Endothelial cell of umbilical vein (primary cell): ENCODE measurements at regions not wholly inside any gene's neighbourhood (a gene's known extent, or its start where the extent isn't known, plus 50 kb on each side); places are given as distances from the start of the nearest gene placed in this dataset.

Source experiments
- BruUV-seq: library from RNA; stranded (reverse); fragments of 400-500 nt; replicated peaks from 2 replicates; lab custom pipeline; 2021; lab: Mats Ljungman, UMichigan
- CTCF ChIA-PET: fragments of 300-600, 350-600 bp; sonication (Branson Sonifier 250); formaldehyde crosslinking; loops from one replicate; lab custom pipeline; 2021; ENCODE audit warnings: antibody characterized with exemption, inconsistent platforms; lab: Charles Lee
- POLR2A ChIA-PET: fragments of 300-600, 350-600 bp; sonication (Branson Sonifier 250); formaldehyde crosslinking; loops from one replicate; lab custom pipeline; 2021; ENCODE audit warnings: antibody characterized with exemption, inconsistent platforms; lab: Charles Lee
- DNase-seq: peaks from one replicate; pipeline ENCODE4 v3.0.0-alpha.2; 2011; ENCODE audit warnings: low read depth, low spot score
- FAIRE-seq: peaks from 2 replicates; lab custom pipeline; 2011; peaks lifted over from hg19 to GRCh38; lab: Jason Lieb, UNC
- H2AFZ ChIP-seq: 2 replicates; pipeline ENCODE4 v1.6.0; 2012; ENCODE audit warnings: low read depth, low read length, control low read depth, inconsistent platforms
- H3K27ac ChIP-seq: 2 replicates; pipeline ENCODE4 v1.5.1; 2011; ENCODE audit warnings: low read depth, mild to moderate bottlenecking, control low read depth, low read length, moderate library complexity; ENCODE audit not compliant: insufficient read depth
- H3K27me3 ChIP-seq, 2 experiments: 2 replicates each; pipeline versions ENCODE4 v1.6.0 to v1.6.1; 2011; ENCODE audit warnings: low read length in 2 of 2, mixed read lengths in 1 of 2; ENCODE audit not compliant: control insufficient read depth in 2 of 2, insufficient read depth in 2 of 2
- H3K36me3 ChIP-seq, 2 experiments: 2 replicates in 1 of 2; 3 replicates in 1 of 2; pipeline ENCODE4 v1.5.1; 2011; ENCODE audit warnings: low read length in 2 of 2, mild to moderate bottlenecking in 1 of 2, moderate library complexity in 1 of 2; ENCODE audit not compliant: control insufficient read depth in 2 of 2, insufficient read depth in 2 of 2; ENCODE audit errors: extremely low read depth in 1 of 2
- H3K4me1 ChIP-seq: 3 replicates; pipeline ENCODE4 v1.5.1; 2011; ENCODE audit warnings: mild to moderate bottlenecking, low read length; ENCODE audit not compliant: control insufficient read depth, insufficient read depth; ENCODE audit errors: extremely low read depth
- H3K4me2 ChIP-seq: 2 replicates; pipeline ENCODE4 v1.6.1; 2011; ENCODE audit warnings: low read length, control low read depth, mixed read lengths; ENCODE audit not compliant: insufficient read depth
- H3K4me3 ChIP-seq, 3 experiments: fragments of 200-600 bp in 1 of 3; sonication (generic), shearing (Covaris generic) in 1 of 3; replicated peaks in 1 of 3; 2 replicates each; pipeline ENCODE4 v1.5.1; 2011 to 2016; ENCODE audit warnings: control low read depth in 3 of 3, low read length in 3 of 3, mild to moderate bottlenecking in 2 of 3, inconsistent platforms in 1 of 3, low read depth in 1 of 3, moderate library complexity in 1 of 3; ENCODE audit not compliant: insufficient read depth in 1 of 3
- H3K79me2 ChIP-seq: 2 replicates; pipeline ENCODE4 v1.6.0; 2012; ENCODE audit warnings: low read length, inconsistent platforms; ENCODE audit not compliant: control insufficient read depth, insufficient read depth
- H3K9ac ChIP-seq: replicated peaks from 2 replicates; pipeline ENCODE3; 2011; ENCODE audit warnings: low read length, control low read depth; ENCODE audit not compliant: insufficient read depth; ENCODE audit errors: extremely low read depth
- H3K9me1 ChIP-seq: replicated peaks from 3 replicates; pipeline ENCODE4 v1.6.0; 2011; ENCODE audit warnings: mild to moderate bottlenecking, low read length; ENCODE audit not compliant: control insufficient read depth, insufficient read depth; ENCODE audit errors: extremely low read depth
- H3K9me3 ChIP-seq: replicated peaks from 2 replicates; pipeline ENCODE4 v1.5.1; 2012; ENCODE audit warnings: low read length, inconsistent platforms; ENCODE audit not compliant: control insufficient read depth, insufficient read depth
- H4K20me1 ChIP-seq: replicated peaks from 2 replicates; pipeline ENCODE3; 2011; ENCODE audit warnings: mild to moderate bottlenecking, low read length; ENCODE audit not compliant: control insufficient read depth, insufficient read depth; ENCODE audit errors: extremely low read depth
- EZH2 ChIP-seq: IDR thresholded peaks from 2 replicates; pipeline ENCODE4 v1.6.1; 2012; ENCODE audit warnings: borderline replicate concordance, low read depth, mild to moderate bottlenecking, moderate library complexity, low read length, inconsistent platforms; ENCODE audit not compliant: severe bottlenecking
- FOS ChIP-seq: IDR thresholded peaks from 2 replicates; pipeline ENCODE4 v1.6.1; 2011; ENCODE audit warnings: mild to moderate bottlenecking, low read length, moderate library complexity, borderline replicate concordance; ENCODE audit not compliant: insufficient read depth
- GATA2 ChIP-seq: IDR thresholded peaks from 2 replicates; pipeline ENCODE4 v1.7.0; 2011; ENCODE audit warnings: low read depth, mild to moderate bottlenecking, moderate library complexity, mixed read lengths, low read length; ENCODE audit not compliant: insufficient read length, insufficient read depth
- JUN ChIP-seq: IDR thresholded peaks from 2 replicates; pipeline ENCODE4 v1.6.1; 2011; ENCODE audit warnings: borderline replicate concordance, low read depth; ENCODE audit not compliant: insufficient read length, insufficient read depth
- MYC ChIP-seq: IDR thresholded peaks from one replicate; pipeline ENCODE4 v1.6.1; 2011; ENCODE audit warnings: mild to moderate bottlenecking, low read depth, low read length
- POLR2A ChIP-seq: IDR thresholded peaks from 2 replicates; pipeline ENCODE4 v1.6.1; 2012; ENCODE audit warnings: low read depth, mild to moderate bottlenecking, control low read depth, low read length
- POLR2AphosphoS5 ChIP-seq: IDR thresholded peaks from 2 replicates; pipeline ENCODE4 v1.6.1; 2012; ENCODE audit warnings: low read depth, mild to moderate bottlenecking, control low read depth, low read length, moderate library complexity; ENCODE audit not compliant: insufficient read depth
- dilution Hi-C: fragments of 300-500 bp; cut with MboI; formaldehyde crosslinking; loops from one replicate; pipeline ENCODE4 v1.15.0; 2019; ENCODE audit warnings: low sequenced_read_pairs; ENCODE audit not compliant: extremely low pct_ligation_motif_present
- intact Hi-C: fragments of 100-400 bp; cut with micrococcal nuclease; formaldehyde crosslinking; loops from one replicate; pipeline ENCODE4 v1.10.0; 2022
- TF ChIP-seq, protein P1 (sequence below), 2 donors: IDR thresholded peaks; 1 replicate in 1 of 2; 2 replicates in 1 of 2; pipeline ENCODE4 v1.5.1; 2011; ENCODE audit warnings: low read length in 2 of 2, mild to moderate bottlenecking in 2 of 2, moderate library complexity in 2 of 2, control low read depth in 1 of 2, inconsistent platforms in 1 of 2, low read depth in 1 of 2; ENCODE audit not compliant: insufficient read depth in 1 of 2; ENCODE audit errors: extremely low read depth in 1 of 2
- TF ChIP-seq, protein P2 (sequence below): IDR thresholded peaks from 2 replicates; pipeline ENCODE4 v1.6.1; 2011; ENCODE audit not compliant: insufficient read depth, insufficient read length

DNA sequence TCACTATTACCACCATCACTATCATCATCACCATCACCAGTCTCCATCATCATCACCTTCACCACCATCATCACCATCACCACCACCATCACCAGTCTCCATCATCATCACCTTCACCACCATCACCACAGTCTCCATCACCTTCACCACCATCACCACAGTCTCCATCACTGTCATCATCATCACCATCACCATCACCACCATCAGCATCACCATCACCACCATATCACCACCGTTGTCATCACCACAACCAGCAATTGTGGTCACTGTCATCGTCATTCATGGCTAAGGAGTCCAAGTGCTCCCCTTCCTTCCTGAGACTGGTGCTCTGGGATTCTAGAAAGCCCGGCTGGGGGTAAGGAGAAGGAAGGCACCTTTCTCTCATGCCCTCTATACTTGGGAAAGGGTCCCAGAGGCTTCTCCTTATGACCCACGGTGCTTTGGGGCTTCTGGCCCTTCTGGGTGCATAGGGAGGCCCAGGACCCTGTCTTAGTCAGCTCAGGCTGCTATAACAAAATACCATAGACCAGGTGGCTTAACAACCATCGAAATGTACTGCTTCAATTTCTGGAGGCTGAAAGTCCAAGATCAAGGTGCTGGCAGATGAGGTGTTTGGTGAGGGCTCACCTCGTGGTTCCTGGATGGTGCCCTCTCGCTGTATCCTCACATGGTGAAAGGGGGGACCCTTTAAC is 93.4 kb upstream of the GSE1 start:
- no peaks in the 10 kb centered on the region for H3K9me3 ChIP-seq
- no peak overlapping the region for H3K4me3 ChIP-seq
- dilution Hi-C loops (no loop called here), intact Hi-C loops (no loop called here)
- ChIA-PET CTCF (no interaction called here), POLR2A (no interaction called here)
- no peak overlapping the region for H3K4me2 ChIP-seq
- H3K27me3 ChIP-seq: no peaks in the 10 kb centered on the region
- H3K9ac ChIP-seq: no peak overlapping the region
- no peaks in the 10 kb centered on the region for H3K36me3 ChIP-seq
- no peaks in the 10 kb centered on the region for H3K4me1 ChIP-seq
- DNase-seq (no peak), FAIRE-seq (no peak)
- TF ChIP-seq POLR2A (no peak), MYC (no peak), JUN (no peak), FOS (no peak), POLR2AphosphoS5 (no peak), GATA2 (no peak), EZH2 (no peak)
- TF ChIP-seq, protein P1, sequence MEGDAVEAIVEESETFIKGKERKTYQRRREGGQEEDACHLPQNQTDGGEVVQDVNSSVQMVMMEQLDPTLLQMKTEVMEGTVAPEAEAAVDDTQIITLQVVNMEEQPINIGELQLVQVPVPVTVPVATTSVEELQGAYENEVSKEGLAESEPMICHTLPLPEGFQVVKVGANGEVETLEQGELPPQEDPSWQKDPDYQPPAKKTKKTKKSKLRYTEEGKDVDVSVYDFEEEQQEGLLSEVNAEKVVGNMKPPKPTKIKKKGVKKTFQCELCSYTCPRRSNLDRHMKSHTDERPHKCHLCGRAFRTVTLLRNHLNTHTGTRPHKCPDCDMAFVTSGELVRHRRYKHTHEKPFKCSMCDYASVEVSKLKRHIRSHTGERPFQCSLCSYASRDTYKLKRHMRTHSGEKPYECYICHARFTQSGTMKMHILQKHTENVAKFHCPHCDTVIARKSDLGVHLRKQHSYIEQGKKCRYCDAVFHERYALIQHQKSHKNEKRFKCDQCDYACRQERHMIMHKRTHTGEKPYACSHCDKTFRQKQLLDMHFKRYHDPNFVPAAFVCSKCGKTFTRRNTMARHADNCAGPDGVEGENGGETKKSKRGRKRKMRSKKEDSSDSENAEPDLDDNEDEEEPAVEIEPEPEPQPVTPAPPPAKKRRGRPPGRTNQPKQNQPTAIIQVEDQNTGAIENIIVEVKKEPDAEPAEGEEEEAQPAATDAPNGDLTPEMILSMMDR (IDR thresholded peaks at IDR 0.05; ENCODE audit: extremely low read depth in 1 of 2, insufficient read depth in 1 of 2, low read depth in 1 of 2, low read length in 2 of 2): no peak
- TF ChIP-seq, protein P2, sequence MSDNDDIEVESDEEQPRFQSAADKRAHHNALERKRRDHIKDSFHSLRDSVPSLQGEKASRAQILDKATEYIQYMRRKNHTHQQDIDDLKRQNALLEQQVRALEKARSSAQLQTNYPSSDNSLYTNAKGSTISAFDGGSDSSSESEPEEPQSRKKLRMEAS: no peak
- no TSS peak for BruUV-seq
- H3K9me1 ChIP-seq: no peaks in the 10 kb centered on the region
- no peak overlapping the region for H2AFZ ChIP-seq
- no peaks in the 10 kb centered on the region for H3K79me2 ChIP-seq
- H3K27ac ChIP-seq: no peak overlapping the region
- no peaks in the 10 kb centered on the region for H4K20me1 ChIP-seq
